GM06990 (cell line): ENCODE measurements at regions not wholly inside any gene's neighbourhood (a gene's known extent, or its start where the extent isn't known, plus 50 kb on each side); places are given as distances from the start of the nearest gene placed in this dataset.

Experiments
- DNase-seq: peaks from one replicate; pipeline ENCODE4 v3.0.0-alpha.2; 2011; ENCODE audit not compliant: insufficient read length; ENCODE audit errors: extremely low read depth
- H3K27me3 ChIP-seq: replicated peaks from 2 replicates; pipeline ENCODE4 v1.6.0; 2011; ENCODE audit warnings: low read length; ENCODE audit not compliant: control insufficient read depth, insufficient read depth
- H3K36me3 ChIP-seq: 2 replicates; pipeline ENCODE4 v1.5.1; 2011; ENCODE audit warnings: low read length; ENCODE audit not compliant: control insufficient read depth, insufficient read depth
- H3K4me3 ChIP-seq: replicated peaks from 2 replicates; pipeline ENCODE4 v1.5.1; 2011; ENCODE audit warnings: low read depth, mild to moderate bottlenecking, control low read depth, low read length
- TF ChIP-seq, protein P1 (sequence below): IDR thresholded peaks from 2 replicates; pipeline ENCODE4 v1.5.1; 2011; ENCODE audit warnings: low read length, control low read depth, mild to moderate bottlenecking, inconsistent platforms; ENCODE audit not compliant: insufficient read depth, poor library complexity, severe bottlenecking

DNA sequence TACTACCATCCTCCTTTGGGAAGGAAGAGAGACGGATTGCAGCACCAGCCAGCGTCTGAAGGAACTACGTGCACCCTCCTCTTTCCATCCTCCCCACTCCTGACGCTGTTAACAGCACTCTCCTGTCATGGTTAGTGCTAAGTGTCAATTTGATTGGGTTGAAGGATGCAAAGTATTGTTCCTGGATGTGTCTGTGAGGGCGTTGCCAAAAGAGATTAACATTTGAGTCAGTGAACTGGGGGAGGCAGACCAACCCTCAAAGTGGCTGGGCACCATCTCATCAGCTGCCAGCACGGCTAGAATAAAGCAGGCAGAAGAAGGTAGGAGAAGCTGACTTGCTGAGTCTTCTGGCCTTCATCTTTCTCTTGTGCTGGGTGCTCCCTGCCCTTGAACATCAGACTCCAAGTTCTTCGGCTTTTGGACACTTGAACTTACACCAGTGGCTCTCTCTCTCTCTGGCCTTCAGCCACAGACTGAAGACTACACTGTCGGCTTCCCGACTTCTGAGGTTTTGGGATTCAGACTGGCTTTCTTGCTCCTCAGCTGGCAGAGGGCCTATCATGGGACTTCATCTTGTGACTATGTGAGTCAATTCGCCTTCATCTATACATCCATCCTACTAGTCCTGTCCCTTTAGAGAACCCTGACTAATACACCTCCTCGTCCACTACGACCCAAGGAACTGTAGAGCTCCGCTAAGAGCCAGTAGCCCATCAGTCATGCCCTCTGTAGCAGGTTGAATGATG, 128.2 kb upstream of the HES1 start:
- Histone ChIP-seq H3K27me3 (no peaks in the 10 kb centered on the region), H3K4me3 (no peak overlapping the region), H3K36me3 (no peaks in the 10 kb centered on the region)
- TF ChIP-seq, protein P1, sequence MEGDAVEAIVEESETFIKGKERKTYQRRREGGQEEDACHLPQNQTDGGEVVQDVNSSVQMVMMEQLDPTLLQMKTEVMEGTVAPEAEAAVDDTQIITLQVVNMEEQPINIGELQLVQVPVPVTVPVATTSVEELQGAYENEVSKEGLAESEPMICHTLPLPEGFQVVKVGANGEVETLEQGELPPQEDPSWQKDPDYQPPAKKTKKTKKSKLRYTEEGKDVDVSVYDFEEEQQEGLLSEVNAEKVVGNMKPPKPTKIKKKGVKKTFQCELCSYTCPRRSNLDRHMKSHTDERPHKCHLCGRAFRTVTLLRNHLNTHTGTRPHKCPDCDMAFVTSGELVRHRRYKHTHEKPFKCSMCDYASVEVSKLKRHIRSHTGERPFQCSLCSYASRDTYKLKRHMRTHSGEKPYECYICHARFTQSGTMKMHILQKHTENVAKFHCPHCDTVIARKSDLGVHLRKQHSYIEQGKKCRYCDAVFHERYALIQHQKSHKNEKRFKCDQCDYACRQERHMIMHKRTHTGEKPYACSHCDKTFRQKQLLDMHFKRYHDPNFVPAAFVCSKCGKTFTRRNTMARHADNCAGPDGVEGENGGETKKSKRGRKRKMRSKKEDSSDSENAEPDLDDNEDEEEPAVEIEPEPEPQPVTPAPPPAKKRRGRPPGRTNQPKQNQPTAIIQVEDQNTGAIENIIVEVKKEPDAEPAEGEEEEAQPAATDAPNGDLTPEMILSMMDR, result no peak
- no peak for DNase-seq

DNA sequence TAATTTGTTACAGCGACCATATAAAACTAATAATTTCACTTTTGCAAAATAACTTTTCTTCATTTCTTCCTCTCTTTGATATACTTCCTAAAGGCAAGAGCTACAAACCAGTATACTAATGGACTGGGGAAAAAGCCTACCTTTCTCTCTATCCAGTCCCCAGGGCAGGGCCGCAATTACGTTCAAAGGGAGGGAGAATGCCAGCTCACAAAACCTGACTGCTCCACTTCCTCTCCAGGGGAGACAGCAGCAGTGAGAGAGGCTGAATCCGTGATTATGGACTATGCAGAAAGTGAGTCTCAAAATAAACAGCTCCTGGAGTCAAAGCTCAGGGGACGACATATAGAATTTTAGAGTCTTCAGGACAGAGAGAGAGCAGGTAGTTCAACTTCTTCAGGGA, 126.9 kb upstream of the HES1 start:
- no peak for DNase-seq
- H3K27me3 ChIP-seq, result no peaks in the 10 kb centered on the region
- H3K36me3 ChIP-seq, result no peaks in the 10 kb centered on the region
- H3K4me3 ChIP-seq, result no peak overlapping the region
- TF ChIP-seq, protein P1, result no peak

- H3K4me3 ChIP-seq, result no peak overlapping the region
- H3K27me3 ChIP-seq, result no peaks in the 10 kb centered on the region
- H3K36me3 ChIP-seq, result no peaks in the 10 kb centered on the region
- TF ChIP-seq, protein P1, result no peak
- no peak for DNase-seq
Measured at GRCh38 chr3:194009892-194010533, 125.9 kb upstream of the HES1 start.

- no peak for DNase-seq
- H3K36me3 ChIP-seq, result no peaks in the 10 kb centered on the region
- TF ChIP-seq, protein P1, result no peak
- no peaks in the 10 kb centered on the region for H3K27me3 ChIP-seq
- no peak overlapping the region for H3K4me3 ChIP-seq
Measured at GRCh38 chr3:194011807-194012206, 124.1 kb upstream of the HES1 start.

DNA sequence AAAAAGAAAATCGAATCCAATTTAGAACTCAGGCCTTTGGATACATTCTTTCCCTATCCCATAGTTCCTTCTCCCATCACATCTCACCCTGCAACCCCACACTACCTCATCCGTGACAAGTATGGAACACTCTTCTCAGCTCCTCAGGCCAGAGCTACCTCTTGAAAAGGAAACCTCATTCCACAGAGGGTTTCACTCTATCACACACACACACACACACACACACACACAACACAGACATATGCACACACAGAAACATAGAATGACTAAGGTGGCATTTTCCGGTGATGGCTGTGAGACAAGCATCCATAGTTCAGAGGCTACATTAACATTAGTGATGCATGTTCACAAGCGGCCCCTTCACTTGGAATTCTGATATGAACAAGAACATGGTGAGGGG, 122.0 kb upstream of the HES1 start:
- no peak for DNase-seq
- Histone ChIP-seq H3K36me3 (no peaks in the 10 kb centered on the region), H3K27me3 (no peaks in the 10 kb centered on the region), H3K4me3 (no peak overlapping the region)
- TF ChIP-seq, protein P1, result no peak
